Panc1 (cell line): ENCODE measurements at regions not wholly inside any gene's neighbourhood (a gene's known extent, or its start where the extent isn't known, plus 50 kb on each side); places are given as distances from the start of the nearest gene placed in this dataset.

ENCODE experiments used
- ATAC-seq: fragments of 200-7000 bp; cut with Tn5 transposase; 2 replicates; pipeline ENCODE4 v1.9.1; 2020; ENCODE audit warnings: mild to moderate bottlenecking, moderate library complexity
- BruUV-seq: library from RNA; stranded (reverse); fragments of 400-500 nt; replicated peaks from 2 replicates; lab custom pipeline; 2021; lab: Mats Ljungman, UMichigan
- CTCF ChIA-PET: fragments of 300-600 bp; sonication (Branson Sonifier 250); formaldehyde crosslinking; loops from one replicate; lab custom pipeline; 2022; ENCODE audit warnings: antibody characterized with exemption; lab: Charles Lee
- POLR2A ChIA-PET: fragments of 300-600 bp; sonication (Branson Sonifier 250); formaldehyde crosslinking; loops from one replicate; lab custom pipeline; 2022; ENCODE audit warnings: antibody characterized with exemption; lab: Charles Lee
- DNase-seq: peaks from one replicate; pipeline ENCODE4 v3.0.0-alpha.2; 2010; ENCODE audit warnings: low read depth, low spot score
- H3K27ac ChIP-seq: 2 replicates; pipeline ENCODE4 v1.5.1; 2011; ENCODE audit warnings: mild to moderate bottlenecking, low read length, inconsistent platforms
- H3K27me3 ChIP-seq: fragments of 200-500 bp; sonication (Bioruptor generic); 2 replicates; pipeline ENCODE4 v1.6.0; 2014; ENCODE audit warnings: low read length, inconsistent platforms; ENCODE audit not compliant: control insufficient read depth, insufficient read depth
- H3K36me3 ChIP-seq: fragments of 200-500 bp; sonication (Bioruptor generic); 2 replicates; pipeline ENCODE4 v1.5.1; 2014; ENCODE audit warnings: inconsistent platforms, mild to moderate bottlenecking, low read length, moderate library complexity; ENCODE audit not compliant: control insufficient read depth, insufficient read depth
- H3K4me1 ChIP-seq: 2 replicates; pipeline ENCODE4 v1.5.1; 2011; ENCODE audit warnings: inconsistent platforms, mild to moderate bottlenecking, low read length, moderate library complexity; ENCODE audit not compliant: control insufficient read depth, insufficient read depth
- H3K4me3 ChIP-seq, 2 experiments: 2 replicates each; pipeline ENCODE4 v1.5.1; 2011 to 2012; ENCODE audit warnings: low read depth in 2 of 2, low read length in 2 of 2, mild to moderate bottlenecking in 2 of 2, inconsistent platforms in 1 of 2, moderate library complexity in 1 of 2
- H3K9me3 ChIP-seq: fragments of 200-500 bp; sonication (Bioruptor generic); 2 replicates; pipeline ENCODE4 v1.5.1; 2014; ENCODE audit warnings: low read depth, mild to moderate bottlenecking, inconsistent platforms, low read length, moderate library complexity; ENCODE audit not compliant: control insufficient read depth, insufficient read depth
- CTCF ChIP-seq: fragments of 450-650 bp; IDR thresholded peaks from 2 replicates; pipeline ENCODE4 v1.5.1; 2017; ENCODE audit warnings: mild to moderate bottlenecking
- POLR2AphosphoS5 ChIP-seq: IDR thresholded peaks from 2 replicates; pipeline ENCODE4 v1.6.1; 2012; ENCODE audit warnings: mild to moderate bottlenecking, low read depth, low read length, moderate library complexity
- REST ChIP-seq, 2 experiments: IDR thresholded peaks; 2 replicates each; pipeline ENCODE4 v1.6.1; 2011 to 2012; ENCODE audit warnings: low read depth in 2 of 2, control low read depth in 1 of 2, low read length in 1 of 2, mild to moderate bottlenecking in 1 of 2, moderate library complexity in 1 of 2; ENCODE audit not compliant: insufficient read depth in 1 of 2
- SIN3A ChIP-seq: IDR thresholded peaks from 2 replicates; pipeline ENCODE4 v1.6.1; 2012; ENCODE audit warnings: low read depth, mild to moderate bottlenecking, low read length, moderate library complexity, borderline replicate concordance; ENCODE audit not compliant: insufficient read depth
- TCF7L2 ChIP-seq: IDR thresholded peaks from 2 replicates; pipeline ENCODE4 v1.6.1; 2011; ENCODE audit warnings: mild to moderate bottlenecking, low read depth, low read length, inconsistent platforms
- in situ Hi-C: cut with HindIII; loops from 2 replicates; pipeline ENCODE4 v1.10.0; 2016; ENCODE audit warnings: low sequenced_read_pairs, low pct_unique_long_range_greater_than_20kb
- intact Hi-C: fragments of 100-400 bp; cut with micrococcal nuclease; formaldehyde crosslinking; loops from one replicate; pipeline ENCODE4 v1.10.0; 2022; ENCODE audit not compliant: unreplicated experiment

- Histone ChIP-seq H3K27ac (no peak overlapping the region), H3K36me3 (no peaks in the 10 kb centered on the region), H3K27me3 (no peaks in the 10 kb centered on the region), H3K9me3 (peaks cover 2% of the 10 kb centered on the region; the same call in 1 of the 2 replicates), H3K4me1 (no peaks in the 10 kb centered on the region; the same call in 1 of the 2 replicates), H3K4me3 (no peak overlapping the region)
- in situ Hi-C loops (no loop called here), intact Hi-C loops (no loop called here)
- ChIA-PET POLR2A (no interaction called here), CTCF (no interaction called here)
- no TSS peak for BruUV-seq
- ATAC-seq (no peak), DNase-seq (no peak)
- TF ChIP-seq CTCF (no peak), POLR2AphosphoS5 (no peak), REST (IDR thresholded peaks at IDR 0.05; ENCODE audit: insufficient read depth in 1 of 2, low read depth in 2 of 2, low read length in 1 of 2) (no peak), SIN3A (no peak), TCF7L2 (no peak)
Measured at GRCh38 chr1:29972421-29973053, 736.2 kb downstream of the PTPRU start.

DNA sequence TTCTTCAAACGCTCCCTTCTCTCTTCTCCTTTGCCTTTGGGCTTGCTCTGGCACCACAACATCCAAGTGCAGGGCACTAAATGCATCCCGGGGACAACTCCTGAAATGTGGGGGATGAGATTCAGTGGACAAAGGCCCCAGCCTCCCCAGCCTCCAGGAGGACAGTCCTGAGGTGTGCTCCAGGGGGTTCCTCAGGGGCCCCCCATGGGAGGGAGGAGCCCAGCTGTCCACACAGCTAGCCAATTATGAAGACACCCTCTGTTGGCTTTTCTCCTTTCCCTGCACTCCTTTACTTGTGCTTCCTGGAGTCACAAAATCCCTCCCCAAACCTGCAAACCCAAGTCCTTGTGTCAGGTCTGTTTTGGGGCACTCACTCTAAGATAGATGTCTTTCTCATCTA lies 735.4 kb downstream of the PTPRU start:
- ChIA-PET CTCF (no interaction called here), POLR2A (no interaction called here)

More for the DNA sequence above, 735.4 kb downstream of the PTPRU start:
- H3K4me1 ChIP-seq = no peaks in the 10 kb centered on the region; the same call in 1 of the 2 replicates
- TF ChIP-seq TCF7L2 (no peak), CTCF (no peak), POLR2AphosphoS5 (no peak), SIN3A (no peak)
- no peaks in the 10 kb centered on the region; the same call in 1 of the 2 replicates for H3K9me3 ChIP-seq
- H3K36me3 ChIP-seq = no peaks in the 10 kb centered on the region
- no peaks in the 10 kb centered on the region for H3K27me3 ChIP-seq
- BruUV-seq = no TSS peak
- ATAC-seq (no peak), DNase-seq (no peak)
- no peak overlapping the region for H3K27ac ChIP-seq
- H3K4me3 ChIP-seq = no peak overlapping the region
- in situ Hi-C loops = no loop called here
- intact Hi-C loops = no loop called here
